Fibroblast of pulmonary artery (primary cell): ENCODE measurements at regions not wholly inside any gene's neighbourhood (a gene's known extent, or its start where the extent isn't known, plus 50 kb on each side); places are given as distances from the start of the nearest gene placed in this dataset.

ENCODE experiments used
- DNase-seq: peaks from one replicate; pipeline ENCODE4 v3.0.0-alpha.2; 2010; ENCODE audit warnings: low read depth
- H3K4me3 ChIP-seq: replicated peaks from 2 replicates; pipeline ENCODE4 v1.5.1; 2011; ENCODE audit warnings: low read depth, mild to moderate bottlenecking, control low read depth, low read length, moderate library complexity
- CTCF ChIP-seq: IDR thresholded peaks from 2 replicates; pipeline ENCODE4 v1.5.1; 2011; ENCODE audit warnings: mild to moderate bottlenecking, control low read depth, low read length, inconsistent platforms; ENCODE audit errors: missing control alignments

GRCh38 chr5:2181149-2181548, 298.4 kb upstream of the IRX4 start:
- H3K4me3 ChIP-seq, result no peak overlapping the region
- TF ChIP-seq CTCF, result no peak
- DNase-seq, result no peak

GRCh38 chr5:2180456-2180855, 297.7 kb upstream of the IRX4 start:
- DNase-seq, result no peak
- no peak overlapping the region for H3K4me3 ChIP-seq
- no peak for TF ChIP-seq CTCF

GRCh38 chr5:2179861-2180260, 297.1 kb upstream of the IRX4 start:
- no peak overlapping the region for H3K4me3 ChIP-seq
- TF ChIP-seq CTCF, result no peak
- DNase-seq, result no peak

GRCh38 chr5:2178528-2178927, 295.8 kb upstream of the IRX4 start:
- H3K4me3 ChIP-seq, result no peak overlapping the region
- DNase-seq, result no peak
- no peak for TF ChIP-seq CTCF

GRCh38 chr5:2178071-2178477, 295.3 kb upstream of the IRX4 start:
- no peak for TF ChIP-seq CTCF
- H3K4me3 ChIP-seq, result no peak overlapping the region
- DNase-seq, result no peak

- TF ChIP-seq CTCF, result no peak
- no peak for DNase-seq
- no peak overlapping the region for H3K4me3 ChIP-seq
These were observed 294.5 kb upstream of the IRX4 start for GRCh38 chr5:2177244-2177643.

GRCh38 chr5:2176581-2176980, 293.9 kb upstream of the IRX4 start:
- H3K4me3 ChIP-seq, result no peak overlapping the region
- TF ChIP-seq CTCF, result no peak
- no peak for DNase-seq
